B cell (primary cell): ENCODE measurements at regions not wholly inside any gene's neighbourhood (a gene's known extent, or its start where the extent isn't known, plus 50 kb on each side); places are given as distances from the start of the nearest gene placed in this dataset.

Source experiments
- ATAC-seq: fragments of 200-7000 bp; cut with Tn5 transposase; one replicate; pipeline ENCODE4 v1.10.0; 2021; ENCODE audit warnings: low read depth, mild to moderate bottlenecking, moderate number of reproducible peaks, moderate library complexity
- CTCF ChIA-PET: fragments of 350-600 bp; sonication (Branson Sonifier 250); formaldehyde crosslinking; loops from one replicate; lab custom pipeline; 2021; ENCODE audit warnings: antibody characterized with exemption, inconsistent platforms; lab: Charles Lee
- POLR2A ChIA-PET: fragments of 350-600 bp; sonication (Branson Sonifier 250); formaldehyde crosslinking; loops from one replicate; lab custom pipeline; 2021; ENCODE audit warnings: antibody characterized with exemption; lab: Charles Lee
- DNase-seq: peaks from one replicate; pipeline ENCODE4 v3.0.0; 2013
- H2AFZ ChIP-seq: 2 replicates; pipeline ENCODE4 v1.6.1; 2012; ENCODE audit warnings: mild to moderate bottlenecking, low read depth, low read length; ENCODE audit not compliant: insufficient read depth, poor library complexity, severe bottlenecking
- H3K27ac ChIP-seq, 2 donors: 1 replicate in 1 of 2; 2 replicates in 1 of 2; pipeline ENCODE4 v1.5.1; 2012 to 2013; ENCODE audit warnings: low read length in 2 of 2, mild to moderate bottlenecking in 2 of 2, moderate library complexity in 1 of 2
- H3K27me3 ChIP-seq, 4 experiments: fragments of 200-600 bp in 1 of 4; sonication (generic) in 1 of 4; replicated peaks in 1 of 4; 1 replicate in 2 of 4; 2 replicates in 2 of 4; pipeline versions ENCODE4 v1.6.1 to v1.7.0; 2013 to 2016; ENCODE audit warnings: low read length in 3 of 4, mild to moderate bottlenecking in 2 of 4, mixed read lengths in 1 of 4, moderate library complexity in 1 of 4; ENCODE audit not compliant: insufficient read depth in 4 of 4, control insufficient read depth in 3 of 4; ENCODE audit errors: control extremely low read depth in 1 of 4
- H3K36me3 ChIP-seq, 2 experiments: replicated peaks in 1 of 2; 1 replicate in 1 of 2; 2 replicates in 1 of 2; pipeline versions ENCODE4 v1.6.1 to v1.7.1; 2013; ENCODE audit warnings: low read length in 1 of 2; ENCODE audit not compliant: insufficient read depth in 2 of 2, control insufficient read depth in 1 of 2; ENCODE audit errors: control extremely low read depth in 1 of 2, extremely low read depth in 1 of 2
- H3K4me1 ChIP-seq, 2 donors: fragments of 200-600 bp in 1 of 2; sonication (generic) in 1 of 2; 1 replicate in 1 of 2; 2 replicates in 1 of 2; pipeline versions ENCODE4 v1.5.1 to v1.6.1; 2013 to 2017; ENCODE audit warnings: low read length in 2 of 2; ENCODE audit not compliant: control insufficient read depth in 2 of 2, insufficient read depth in 2 of 2
- H3K4me2 ChIP-seq: replicated peaks from 2 replicates; pipeline ENCODE3; 2012; ENCODE audit warnings: mild to moderate bottlenecking, low read depth, low read length; ENCODE audit not compliant: poor library complexity, severe bottlenecking
- H3K4me3 ChIP-seq, 5 experiments: fragments of 200-600 bp in 1 of 5; sonication (generic) in 1 of 5; 1 replicate in 3 of 5; 2 replicates in 2 of 5; pipeline versions ENCODE4 v1.5.1 to v1.7.0; 2011 to 2016; ENCODE audit warnings: low read length in 4 of 5, mild to moderate bottlenecking in 4 of 5, low read depth in 2 of 5, control low read depth in 1 of 5, moderate library complexity in 1 of 5; ENCODE audit not compliant: insufficient read depth in 1 of 5; ENCODE audit errors: control extremely low read depth in 1 of 5, extremely low read depth in 1 of 5
- H3K79me2 ChIP-seq: fragments of 200-600 bp; sonication (generic); one replicate; pipeline ENCODE4 v1.6.0; 2016; ENCODE audit warnings: low read length; ENCODE audit not compliant: control insufficient read depth, insufficient read depth
- H3K9ac ChIP-seq: fragments of 200-600 bp; sonication (generic); 2 replicates; pipeline ENCODE4 v1.6.1; 2017; ENCODE audit warnings: mild to moderate bottlenecking, low read length, moderate library complexity
- H3K9me3 ChIP-seq, 3 donors: one replicate each; pipeline versions ENCODE4 v1.6.1 to v1.7.1; 2013; ENCODE audit warnings: low read length in 2 of 3; ENCODE audit not compliant: control insufficient read depth in 2 of 3, insufficient read depth in 1 of 3; ENCODE audit errors: control extremely low read depth in 1 of 3
- H4K20me1 ChIP-seq: 2 replicates; pipeline ENCODE4 v1.6.0; 2012; ENCODE audit warnings: mild to moderate bottlenecking, low read length; ENCODE audit not compliant: insufficient read depth, control insufficient read depth, poor library complexity, severe bottlenecking
- H3K27ac Mint-ChIP-seq: one replicate; pipeline ENCODE4 v1.8.0; 2021; ENCODE audit warnings: mixed read lengths
- H3K27me3 Mint-ChIP-seq: one replicate; pipeline ENCODE4 v1.8.0; 2021; ENCODE audit warnings: mixed read lengths
- H3K4me1 Mint-ChIP-seq: one replicate; pipeline ENCODE4 v1.8.0; 2021; ENCODE audit warnings: mixed read lengths
- H3K4me3 Mint-ChIP-seq: one replicate; pipeline ENCODE4 v1.8.0; 2021; ENCODE audit warnings: mixed read lengths
- H3K9me3 Mint-ChIP-seq: one replicate; pipeline ENCODE4 v1.8.0; 2022; ENCODE audit warnings: mixed read lengths; ENCODE audit not compliant: insufficient read depth
- EZH2 ChIP-seq: IDR thresholded peaks from 2 replicates; pipeline ENCODE4 v1.6.1; 2012; ENCODE audit warnings: borderline replicate concordance, low read depth, mild to moderate bottlenecking, moderate library complexity, low read length; ENCODE audit not compliant: insufficient read depth, poor library complexity, severe bottlenecking
- WGBS: methylation state at CpG from one replicate; pipeline ENCODE4 v1.1.5; 2013; ENCODE audit warnings: missing lambda C conversion rate; ENCODE audit not compliant: insufficient coverage; 5-methylcytosine and 5-hydroxymethylcytosine counted together
- intact Hi-C: fragments of 100-400 bp; cut with micrococcal nuclease; formaldehyde crosslinking; loops from one replicate; pipeline ENCODE4 v1.10.0; 2022
- TF ChIP-seq, protein P1 (sequence below): fragments of 200-600 bp; IDR thresholded peaks from one replicate; pipeline ENCODE4 v1.8.0; 2022; ENCODE audit warnings: antibody characterized with exemption, mild to moderate bottlenecking

DNA sequence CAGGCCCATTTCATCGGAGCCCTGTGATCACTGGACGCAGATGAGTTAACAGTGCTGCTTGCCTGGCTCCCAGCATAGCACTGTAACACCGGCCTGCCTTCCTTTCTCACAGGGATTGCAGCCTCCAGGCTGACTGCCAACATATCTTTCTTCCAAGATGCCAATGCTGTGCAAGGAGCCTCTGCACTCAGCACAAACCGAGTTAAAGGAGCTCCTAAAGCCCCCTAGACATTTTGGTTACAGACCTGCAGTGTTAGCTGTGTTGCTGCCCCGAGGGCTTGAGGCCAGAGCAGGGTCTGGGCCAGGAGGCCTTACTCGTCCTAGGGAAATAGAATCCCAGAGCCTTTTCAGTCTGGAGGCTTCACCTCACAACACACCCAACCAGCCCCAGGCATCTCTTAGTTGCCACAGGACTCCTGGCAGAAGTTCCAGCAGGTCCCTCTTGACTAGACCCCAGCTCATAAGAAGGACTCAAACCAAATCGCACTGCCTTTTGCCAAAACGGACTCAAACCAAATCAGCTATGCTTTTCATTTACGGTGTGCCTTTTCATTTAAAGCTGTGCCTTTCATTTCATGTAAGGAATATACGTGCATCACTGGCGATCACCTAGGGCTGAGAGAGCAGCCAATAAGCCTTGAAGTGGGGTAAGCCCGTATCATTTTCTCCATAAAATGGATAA, 58.4 kb upstream of the EML4 start:
- Mint-ChIP-seq H3K9me3 (no peaks in the 10 kb centered on the region), H3K4me3 (no peak overlapping the region), H3K27me3 (no peaks in the 10 kb centered on the region), H3K4me1 (peaks cover 26% of the 10 kb centered on the region), H3K27ac (no peak overlapping the region)
- no peak for ATAC-seq
- Histone ChIP-seq H3K79me2 (peaks cover 31% of the 10 kb centered on the region), H3K9ac (no peak overlapping the region), H4K20me1 (no peaks in the 10 kb centered on the region), H3K4me2 (peak overlapping the region; percentile 5), H3K4me3 (peak overlapping the region in 1 of 5 experiments; percentile 31), H3K27ac (peak overlapping the region in 1 of 2 donors; percentile 8), H3K36me3 (no peaks in the 10 kb centered on the region), H2AFZ (no peak overlapping the region), H3K27me3 (no peaks in the 10 kb centered on the region), H3K9me3 (no peaks in the 10 kb centered on the region), H3K4me1 (peaks cover 63 to 75% of the 10 kb centered on the region in 2 donors)
- TF ChIP-seq, protein P1, sequence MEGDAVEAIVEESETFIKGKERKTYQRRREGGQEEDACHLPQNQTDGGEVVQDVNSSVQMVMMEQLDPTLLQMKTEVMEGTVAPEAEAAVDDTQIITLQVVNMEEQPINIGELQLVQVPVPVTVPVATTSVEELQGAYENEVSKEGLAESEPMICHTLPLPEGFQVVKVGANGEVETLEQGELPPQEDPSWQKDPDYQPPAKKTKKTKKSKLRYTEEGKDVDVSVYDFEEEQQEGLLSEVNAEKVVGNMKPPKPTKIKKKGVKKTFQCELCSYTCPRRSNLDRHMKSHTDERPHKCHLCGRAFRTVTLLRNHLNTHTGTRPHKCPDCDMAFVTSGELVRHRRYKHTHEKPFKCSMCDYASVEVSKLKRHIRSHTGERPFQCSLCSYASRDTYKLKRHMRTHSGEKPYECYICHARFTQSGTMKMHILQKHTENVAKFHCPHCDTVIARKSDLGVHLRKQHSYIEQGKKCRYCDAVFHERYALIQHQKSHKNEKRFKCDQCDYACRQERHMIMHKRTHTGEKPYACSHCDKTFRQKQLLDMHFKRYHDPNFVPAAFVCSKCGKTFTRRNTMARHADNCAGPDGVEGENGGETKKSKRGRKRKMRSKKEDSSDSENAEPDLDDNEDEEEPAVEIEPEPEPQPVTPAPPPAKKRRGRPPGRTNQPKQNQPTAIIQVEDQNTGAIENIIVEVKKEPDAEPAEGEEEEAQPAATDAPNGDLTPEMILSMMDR = no peak
- TF ChIP-seq EZH2 = no peak
- WGBS = 92% methylated on average over 12 of the region's 12 CpGs
- no peak for DNase-seq
- ChIA-PET POLR2A (interaction anchor here (0.6 kb wide), 1 partner anchor 166 kb away, joined by 3 read pairs; no protein-coding TSS in a partner anchor), CTCF (interaction anchor here (0.6 to 1.7 kb wide), 3 partner anchors 14 to 85 kb away, joined by 3 to 4 read pairs (median 4); no protein-coding TSS in a partner anchor)
- intact Hi-C loops = no loop called here

- H2AFZ ChIP-seq = no peak overlapping the region
- H3K36me3 ChIP-seq = no peaks in the 10 kb centered on the region
- no peak overlapping the region for H3K27ac Mint-ChIP-seq
- H3K9ac ChIP-seq = no peak overlapping the region
- intact Hi-C loops = no loop called here
- H3K9me3 ChIP-seq = no peaks in the 10 kb centered on the region
- H3K9me3 Mint-ChIP-seq = no peaks in the 10 kb centered on the region
- no peak overlapping the region for H3K27ac ChIP-seq
- H3K4me3 ChIP-seq = no peak overlapping the region
- no peak overlapping the region for H3K4me2 ChIP-seq
- ChIA-PET POLR2A (no interaction called here), CTCF (interaction anchor here (0.6 to 0.7 kb wide), 3 partner anchors 134 to 1417 kb away, joined by 3 to 4 read pairs (median 3); no protein-coding TSS in a partner anchor)
- peaks cover 62 to 73% of the 10 kb centered on the region in 2 donors for H3K4me1 ChIP-seq
- H3K27me3 Mint-ChIP-seq = no peaks in the 10 kb centered on the region
- H3K4me3 Mint-ChIP-seq = no peak overlapping the region
- WGBS = no CpG with 5 or more reads among the region's 3 CpGs
- no peak for ATAC-seq
- TF ChIP-seq, protein P1 = no peak
- no peak for TF ChIP-seq EZH2
- peaks cover 33% of the 10 kb centered on the region for H3K79me2 ChIP-seq
- H4K20me1 ChIP-seq = no peaks in the 10 kb centered on the region
- DNase-seq = no peak
- H3K27me3 ChIP-seq = no peaks in the 10 kb centered on the region
- H3K4me1 Mint-ChIP-seq = peaks cover 42% of the 10 kb centered on the region
These were observed 56.7 kb upstream of the EML4 start for GRCh38 chr2:42112418-42112817.
